Endodermal cell (in vitro differentiated cells): ENCODE measurements at regions not wholly inside any gene's neighbourhood (a gene's known extent, or its start where the extent isn't known, plus 50 kb on each side); places are given as distances from the start of the nearest gene placed in this dataset.
A peak's percentile ranks its signal among the peaks of the same experiment; 100 is the strongest.

Experiments
- DNase-seq: peaks from one replicate; pipeline ENCODE4 v3.0.0-alpha.2; 2017
- H3K27ac ChIP-seq: 2 replicates; pipeline ENCODE4 v1.5.1; 2013; ENCODE audit warnings: mild to moderate bottlenecking, low read depth, low read length, moderate library complexity
- H3K27me3 ChIP-seq: 2 replicates; pipeline ENCODE4 v1.6.1; 2013; ENCODE audit warnings: mild to moderate bottlenecking, low read length, moderate library complexity; ENCODE audit not compliant: insufficient read depth, control insufficient read depth, poor library complexity, severe bottlenecking
- H3K36me3 ChIP-seq: 2 replicates; pipeline ENCODE4 v1.7.0; 2013; ENCODE audit warnings: mild to moderate bottlenecking, low read length, moderate library complexity; ENCODE audit not compliant: control insufficient read depth, insufficient read depth
- H3K4me1 ChIP-seq: one replicate; pipeline ENCODE4 v1.7.0; 2013; ENCODE audit warnings: low read length; ENCODE audit not compliant: control insufficient read depth, insufficient read depth
- H3K4me3 ChIP-seq: 2 replicates; pipeline ENCODE4 v1.5.1; 2013; ENCODE audit warnings: mild to moderate bottlenecking, low read length, moderate library complexity
- H3K9ac ChIP-seq: 2 replicates; pipeline ENCODE4 v1.6.1; 2013; ENCODE audit warnings: mild to moderate bottlenecking, low read length, moderate library complexity; ENCODE audit not compliant: poor library complexity, severe bottlenecking; ENCODE audit errors: extremely low read depth
- H3K9me3 ChIP-seq: 2 replicates; pipeline ENCODE4 v1.6.1; 2013; ENCODE audit warnings: mild to moderate bottlenecking, low read length, moderate library complexity; ENCODE audit not compliant: control insufficient read depth
- H3K27ac Mint-ChIP-seq: 2 replicates; pipeline ENCODE4 v1.8.0; 2020; ENCODE audit warnings: mixed read lengths
- H3K27me3 Mint-ChIP-seq: 2 replicates; pipeline ENCODE4 v1.8.0; 2021; ENCODE audit warnings: mild to moderate bottlenecking, mixed read lengths; ENCODE audit not compliant: insufficient read depth
- H3K36me3 Mint-ChIP-seq: 2 replicates; pipeline ENCODE4 v1.8.0; 2020; ENCODE audit warnings: low read depth, mixed read lengths
- H3K4me1 Mint-ChIP-seq: 2 replicates; pipeline ENCODE4 v1.8.0; 2020; ENCODE audit warnings: mixed read lengths
- H3K4me3 Mint-ChIP-seq: 2 replicates; pipeline ENCODE4 v1.8.0; 2020; ENCODE audit warnings: mild to moderate bottlenecking, moderate library complexity, mixed read lengths
- H3K9me3 Mint-ChIP-seq: 2 replicates; pipeline ENCODE4 v1.8.0; 2020; ENCODE audit warnings: mild to moderate bottlenecking, mixed read lengths
- CTCF ChIP-seq: fragments of 200-600 bp; sonication (generic); conservative IDR thresholded peaks from 2 replicates; pipeline ENCODE4 v1.5.0; 2021; ENCODE audit warnings: antibody characterized with exemption, mild to moderate bottlenecking
- WGBS, 2 experiments: methylation state at CpG; one replicate each; pipeline versions ENCODE4 v1.1.5 to v1.1.7; 2013; ENCODE audit warnings: missing lambda C conversion rate in 2 of 2, mixed read lengths in 1 of 2; ENCODE audit not compliant: insufficient coverage in 1 of 2, insufficient read length in 1 of 2; 5-methylcytosine and 5-hydroxymethylcytosine counted together

- no peak for DNase-seq
- Mint-ChIP-seq H3K4me1 (no peaks in the 10 kb centered on the region), H3K36me3 (no peaks in the 10 kb centered on the region), H3K27ac (no peak overlapping the region), H3K9me3 (no peaks in the 10 kb centered on the region), H3K4me3 (no peak overlapping the region), H3K27me3 (peaks cover 2% of the 10 kb centered on the region)
- H3K4me1 ChIP-seq = no peaks in the 10 kb centered on the region
- H3K9me3 ChIP-seq = no peaks in the 10 kb centered on the region
- H3K27ac ChIP-seq = no peak overlapping the region
- no peak for TF ChIP-seq CTCF
- no peaks in the 10 kb centered on the region for H3K36me3 ChIP-seq
- 94 to 99% methylated on average over 20 to 29 of the region's 29 CpGs for WGBS, 2 experiments
- H3K9ac ChIP-seq = no peak overlapping the region
- no peak overlapping the region for H3K4me3 ChIP-seq
- H3K27me3 ChIP-seq = no peaks in the 10 kb centered on the region
These were observed 60.9 kb upstream of the TWIST2 start for GRCh38 chr2:238786792-238787490.

- H3K9me3 Mint-ChIP-seq = no peaks in the 10 kb centered on the region
- Histone ChIP-seq H3K9ac (no peak overlapping the region), H3K4me1 (no peaks in the 10 kb centered on the region), H3K9me3 (no peaks in the 10 kb centered on the region), H3K36me3 (no peaks in the 10 kb centered on the region), H3K27ac (no peak overlapping the region), H3K27me3 (no peaks in the 10 kb centered on the region), H3K4me3 (no peak overlapping the region)
- DNase-seq = no peak
- TF ChIP-seq CTCF = no peak
- no peak overlapping the region for H3K27ac Mint-ChIP-seq
- peaks cover 2% of the 10 kb centered on the region for H3K27me3 Mint-ChIP-seq
- no peak overlapping the region for H3K4me3 Mint-ChIP-seq
- no peaks in the 10 kb centered on the region for H3K4me1 Mint-ChIP-seq
- H3K36me3 Mint-ChIP-seq = no peaks in the 10 kb centered on the region
- 76 to 92% methylated on average over 2 to 5 of the region's 5 CpGs for WGBS, 2 experiments
These were observed 60.4 kb upstream of the TWIST2 start for GRCh38 chr2:238787501-238787900.

- Histone ChIP-seq H3K36me3 (no peaks in the 10 kb centered on the region), H3K9me3 (no peaks in the 10 kb centered on the region), H3K9ac (no peak overlapping the region), H3K27me3 (no peaks in the 10 kb centered on the region), H3K4me1 (no peaks in the 10 kb centered on the region), H3K4me3 (no peak overlapping the region), H3K27ac (no peak overlapping the region)
- WGBS, 2 experiments = 94 to 95% methylated on average over 7 to 8 of the region's 8 CpGs
- H3K9me3 Mint-ChIP-seq = no peaks in the 10 kb centered on the region
- H3K4me3 Mint-ChIP-seq = no peak overlapping the region
- peaks cover 2% of the 10 kb centered on the region for H3K27me3 Mint-ChIP-seq
- H3K27ac Mint-ChIP-seq = no peak overlapping the region
- peak; percentile 40 for DNase-seq
- TF ChIP-seq CTCF = peak; percentile 24
- H3K4me1 Mint-ChIP-seq = no peaks in the 10 kb centered on the region
- H3K36me3 Mint-ChIP-seq = no peaks in the 10 kb centered on the region
These were observed 58.5 kb upstream of the TWIST2 start for GRCh38 chr2:238789317-238789806.
